ENCODE measurements at regions not wholly inside any gene's neighbourhood (a gene's known extent, or its start where the extent isn't known, plus 50 kb on each side); places are given as distances from the start of the nearest gene placed in this dataset.
"Not testable (repeated sequence)": the region's sequence is repeated elsewhere in the genome, so short reads cannot be mapped to it uniquely, and the experiment has no call there.

- no peak overlapping the region for H3K27ac ChIP-seq
- no peaks in the 10 kb centered on the region for H3K4me1 ChIP-seq
- H3K27me3 ChIP-seq = no peaks in the 10 kb centered on the region
- H3K4me3 ChIP-seq = no peak overlapping the region
- TF ChIP-seq CTCF (IDR thresholded peaks at IDR 0.05) (no peak), POLR2A (IDR thresholded peaks at IDR 0.05) (no peak), POLR2AphosphoS5 (IDR thresholded peaks at IDR 0.05) (no peak), EP300 (IDR thresholded peaks at IDR 0.05) (no peak)
- peaks cover 0 to 6% (median 0%) of the 10 kb centered on the region in 4 donors for H3K9me3 ChIP-seq
- no peaks in the 10 kb centered on the region for H3K36me3 ChIP-seq
- DNase-seq (no peak), ATAC-seq (ENCODE audit: low FRiP score in 2 of 2) (no peak)
- WGBS, 2 donors = 65 to 71% methylated on average over 3 of the region's 3 CpGs
Observed at GRCh38 chr1:102239247-102239646, 242.5 kb upstream of the OLFM3 start.

- H3K9me3 ChIP-seq = peaks cover 0 to 6% (median 0%) of the 10 kb centered on the region in 4 donors
- ATAC-seq (ENCODE audit: low FRiP score in 2 of 2) (peak in 1 of 2 donors; percentile 28), DNase-seq (peak in 1 of 2 donors; percentile 59)
- TF ChIP-seq CTCF (IDR thresholded peaks at IDR 0.05) (no peak), EP300 (IDR thresholded peaks at IDR 0.05) (no peak), POLR2A (IDR thresholded peaks at IDR 0.05) (no peak), POLR2AphosphoS5 (IDR thresholded peaks at IDR 0.05) (no peak)
- H3K36me3 ChIP-seq = no peaks in the 10 kb centered on the region
- 82 to 93% methylated on average over 7 to 22 of the region's 31 CpGs for WGBS, 2 donors
- H3K4me3 ChIP-seq = no peak overlapping the region
- H3K27ac ChIP-seq = no peak overlapping the region
- no peaks in the 10 kb centered on the region for H3K4me1 ChIP-seq
- no peaks in the 10 kb centered on the region for H3K27me3 ChIP-seq
Observed at GRCh38 chr1:102234753-102235359, 238.1 kb upstream of the OLFM3 start.

GRCh38 chr1:102219463-102219862 lies 222.7 kb upstream of the OLFM3 start:
- WGBS, 2 donors = 69 to 70% methylated on average over 2 of the region's 2 CpGs
- no peaks in the 10 kb centered on the region for H3K27me3 ChIP-seq
- no peaks in the 10 kb centered on the region for H3K4me1 ChIP-seq
- H3K4me3 ChIP-seq = no peak overlapping the region
- no peak for ATAC-seq (ENCODE audit: low FRiP score in 2 of 2)
- no peak for DNase-seq
- TF ChIP-seq EP300 (IDR thresholded peaks at IDR 0.05) (no peak), POLR2AphosphoS5 (IDR thresholded peaks at IDR 0.05) (no peak), CTCF (IDR thresholded peaks at IDR 0.05) (no peak), POLR2A (IDR thresholded peaks at IDR 0.05) (no peak)
- no peaks in the 10 kb centered on the region for H3K36me3 ChIP-seq
- no peak overlapping the region for H3K27ac ChIP-seq
- no peaks in the 10 kb centered on the region for H3K9me3 ChIP-seq

- not testable (repeated sequence) for H3K27ac ChIP-seq; H3K4me3 ChIP-seq; ATAC-seq (ENCODE audit: low FRiP score in 2 of 2); H3K36me3 ChIP-seq; DNase-seq; H3K9me3 ChIP-seq; H3K27me3 ChIP-seq; H3K4me1 ChIP-seq
- WGBS, 2 donors = 71 to 86% methylated on average over 1 to 3 of the region's 3 CpGs
Observed at GRCh38 chr1:102210891-102211290, 214.2 kb upstream of the OLFM3 start.

- no peak for DNase-seq
- TF ChIP-seq POLR2AphosphoS5 (IDR thresholded peaks at IDR 0.05) = no peak
- peak in 3 of 6 experiments; percentile 23 to 55 (median 25) for TF ChIP-seq CTCF (IDR thresholded peaks at IDR 0.05)
- no peak for TF ChIP-seq EP300 (IDR thresholded peaks at IDR 0.05)
- Histone ChIP-seq H3K4me3 (no peak overlapping the region), H3K27me3 (no peaks in the 10 kb centered on the region), H3K27ac (no peak overlapping the region), H3K9me3 (no peaks in the 10 kb centered on the region), H3K4me1 (no peaks in the 10 kb centered on the region), H3K36me3 (no peaks in the 10 kb centered on the region)
- ATAC-seq (ENCODE audit: low FRiP score in 2 of 2) = peak in 1 of 2 donors; percentile 71
- 33 to 36% methylated on average over 2 of the region's 2 CpGs for WGBS, 2 donors
Observed at GRCh38 chr1:102191723-102192122, 195.0 kb upstream of the OLFM3 start.

Data from upper lobe of left lung (tissue), 6 donors.